ENCODE measurements at regions not wholly inside any gene's neighbourhood (a gene's known extent, or its start where the extent isn't known, plus 50 kb on each side); places are given as distances from the start of the nearest gene placed in this dataset.

GRCh38 chr17:78305801-78306200 lies 54.1 kb downstream of the SOCS3 start:
- Histone ChIP-seq H3K36me3 (ENCODE audit: control insufficient read depth, insufficient read depth, low read length) (no peaks in the 10 kb centered on the region), H2BK5ac (ENCODE audit: low read length) (no peak overlapping the region), H3K4me3 (ENCODE audit: low read length) (no peak overlapping the region), H3K9ac (ENCODE audit: low read length) (no peak overlapping the region), H3K79me2 (ENCODE audit: control insufficient read depth, insufficient read depth, low read length) (no peaks in the 10 kb centered on the region), H2BK120ac (ENCODE audit: low read depth, low read length) (no peak overlapping the region), H2AK5ac (ENCODE audit: low read length) (no peak overlapping the region), H4K5ac (ENCODE audit: low read length) (no peak overlapping the region), H3K23ac (ENCODE audit: low read length) (no peak overlapping the region), H3K18ac (ENCODE audit: low read length) (no peak overlapping the region), H3K56ac (ENCODE audit: low read length) (no peak overlapping the region), H3K27ac (ENCODE audit: low read depth, low read length) (no peak overlapping the region), H3K4me1 (ENCODE audit: control insufficient read depth, low read depth, low read length) (no peaks in the 10 kb centered on the region), H4K8ac (ENCODE audit: low read depth, low read length) (no peak overlapping the region), H3K27me3 (ENCODE audit: insufficient read depth, low read length, poor library complexity) (no peaks in the 10 kb centered on the region), H3K79me1 (ENCODE audit: low read length) (no peaks in the 10 kb centered on the region), H3K4ac (ENCODE audit: low read depth, low read length) (no peak overlapping the region), H2BK15ac (replicated peaks; ENCODE audit: low read depth) (no peak overlapping the region), H3K4me2 (ENCODE audit: low read length) (no peak overlapping the region)
- no peak for DNase-seq
- no CpG with 5 or more reads among the region's 5 CpGs for WGBS (ENCODE audit: extremely low coverage, insufficient coverage, low lambda C conversion rate)

GRCh38 chr17:78304549-78305037 lies 55.3 kb downstream of the SOCS3 start:
- no peaks in the 10 kb centered on the region for H3K36me3 ChIP-seq (ENCODE audit: control insufficient read depth, insufficient read depth, low read length)
- no peak overlapping the region for H2AK5ac ChIP-seq (ENCODE audit: low read length)
- DNase-seq: no peak
- H3K79me2 ChIP-seq (ENCODE audit: control insufficient read depth, insufficient read depth, low read length): no peaks in the 10 kb centered on the region
- no peak overlapping the region for H3K4me3 ChIP-seq (ENCODE audit: low read length)
- H3K9ac ChIP-seq (ENCODE audit: low read length): no peak overlapping the region
- H3K4me1 ChIP-seq (ENCODE audit: control insufficient read depth, low read depth, low read length): no peaks in the 10 kb centered on the region
- no peak overlapping the region for H3K4ac ChIP-seq (ENCODE audit: low read depth, low read length)
- no peaks in the 10 kb centered on the region for H3K27me3 ChIP-seq (ENCODE audit: insufficient read depth, low read length, poor library complexity)
- no peak overlapping the region for H4K5ac ChIP-seq (ENCODE audit: low read length)
- no peak overlapping the region for H2BK5ac ChIP-seq (ENCODE audit: low read length)
- no CpG with 5 or more reads among the region's 9 CpGs for WGBS (ENCODE audit: extremely low coverage, insufficient coverage, low lambda C conversion rate)
- no peak overlapping the region for H2BK15ac ChIP-seq (replicated peaks; ENCODE audit: low read depth)
- H4K8ac ChIP-seq (ENCODE audit: low read depth, low read length): no peak overlapping the region
- no peak overlapping the region for H3K56ac ChIP-seq (ENCODE audit: low read length)
- no peak overlapping the region for H3K18ac ChIP-seq (ENCODE audit: low read length)
- H3K23ac ChIP-seq (ENCODE audit: low read length): no peak overlapping the region
- H3K79me1 ChIP-seq (ENCODE audit: low read length): no peaks in the 10 kb centered on the region
- H3K4me2 ChIP-seq (ENCODE audit: low read length): no peak overlapping the region
- H2BK120ac ChIP-seq (ENCODE audit: low read depth, low read length): no peak overlapping the region
- no peak overlapping the region for H3K27ac ChIP-seq (ENCODE audit: low read depth, low read length)

GRCh38 chr17:78302478-78302877 lies 57.4 kb downstream of the SOCS3 start:
- Histone ChIP-seq H2BK5ac (ENCODE audit: low read length) (no peak overlapping the region), H2BK120ac (ENCODE audit: low read depth, low read length) (no peak overlapping the region), H4K8ac (ENCODE audit: low read depth, low read length) (no peak overlapping the region), H2AK5ac (ENCODE audit: low read length) (no peak overlapping the region), H3K18ac (ENCODE audit: low read length) (no peak overlapping the region), H3K27me3 (ENCODE audit: insufficient read depth, low read length, poor library complexity) (no peaks in the 10 kb centered on the region), H3K4me2 (ENCODE audit: low read length) (no peak overlapping the region), H3K36me3 (ENCODE audit: control insufficient read depth, insufficient read depth, low read length) (no peaks in the 10 kb centered on the region), H3K27ac (ENCODE audit: low read depth, low read length) (no peak overlapping the region), H3K56ac (ENCODE audit: low read length) (no peak overlapping the region), H3K4me3 (ENCODE audit: low read length) (no peak overlapping the region), H3K4ac (ENCODE audit: low read depth, low read length) (no peak overlapping the region), H3K79me2 (ENCODE audit: control insufficient read depth, insufficient read depth, low read length) (no peaks in the 10 kb centered on the region), H3K23ac (ENCODE audit: low read length) (no peak overlapping the region), H2BK15ac (replicated peaks; ENCODE audit: low read depth) (no peak overlapping the region), H4K5ac (ENCODE audit: low read length) (no peak overlapping the region), H3K9ac (ENCODE audit: low read length) (no peak overlapping the region), H3K79me1 (ENCODE audit: low read length) (no peaks in the 10 kb centered on the region), H3K4me1 (ENCODE audit: control insufficient read depth, low read depth, low read length) (no peaks in the 10 kb centered on the region)
- WGBS (ENCODE audit: extremely low coverage, insufficient coverage, low lambda C conversion rate): no CpG with 5 or more reads among the region's 5 CpGs
- DNase-seq: no peak

DNA sequence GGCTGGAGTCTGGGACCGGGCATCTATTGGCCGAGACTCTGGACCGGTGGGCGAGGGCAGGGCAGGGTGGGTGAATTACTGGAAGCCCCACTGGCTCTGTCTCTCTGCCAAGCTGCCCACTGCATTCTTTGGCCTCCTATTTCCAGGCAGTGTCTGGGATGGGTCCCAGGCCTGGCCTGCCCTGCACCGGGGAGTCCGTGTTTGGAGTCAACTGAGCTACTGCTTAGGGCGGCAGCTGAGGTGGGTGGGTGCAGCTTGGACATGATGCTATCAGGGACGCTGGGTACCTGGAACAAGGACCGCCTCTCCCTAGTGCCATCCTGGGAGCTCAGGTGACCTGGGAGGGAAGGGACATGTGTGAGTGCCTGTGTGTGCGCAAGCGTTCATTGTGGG lies 58.1 kb downstream of the SOCS3 start:
- Histone ChIP-seq H4K8ac (ENCODE audit: low read depth, low read length) (no peak overlapping the region), H3K79me1 (ENCODE audit: low read length) (no peaks in the 10 kb centered on the region), H3K4me2 (ENCODE audit: low read length) (no peak overlapping the region), H2BK15ac (replicated peaks; ENCODE audit: low read depth) (no peak overlapping the region), H3K4me3 (ENCODE audit: low read length) (no peak overlapping the region), H3K23ac (ENCODE audit: low read length) (no peak overlapping the region), H3K18ac (ENCODE audit: low read length) (no peak overlapping the region), H4K5ac (ENCODE audit: low read length) (no peak overlapping the region), H2BK120ac (ENCODE audit: low read depth, low read length) (no peak overlapping the region), H2BK5ac (ENCODE audit: low read length) (no peak overlapping the region), H3K27me3 (ENCODE audit: insufficient read depth, low read length, poor library complexity) (no peaks in the 10 kb centered on the region), H3K56ac (ENCODE audit: low read length) (no peak overlapping the region), H3K9ac (ENCODE audit: low read length) (no peak overlapping the region), H3K36me3 (ENCODE audit: control insufficient read depth, insufficient read depth, low read length) (no peaks in the 10 kb centered on the region), H3K4ac (ENCODE audit: low read depth, low read length) (no peak overlapping the region), H2AK5ac (ENCODE audit: low read length) (no peak overlapping the region), H3K27ac (ENCODE audit: low read depth, low read length) (no peak overlapping the region), H3K79me2 (ENCODE audit: control insufficient read depth, insufficient read depth, low read length) (no peaks in the 10 kb centered on the region), H3K4me1 (ENCODE audit: control insufficient read depth, low read depth, low read length) (no peaks in the 10 kb centered on the region)
- no peak for DNase-seq
- WGBS (ENCODE audit: extremely low coverage, insufficient coverage, low lambda C conversion rate): no CpG with 5 or more reads among the region's 11 CpGs

- Histone ChIP-seq H4K8ac (ENCODE audit: low read depth, low read length) (no peak overlapping the region), H3K4me3 (ENCODE audit: low read length) (no peak overlapping the region), H3K9ac (ENCODE audit: low read length) (no peak overlapping the region), H4K5ac (ENCODE audit: low read length) (no peak overlapping the region), H3K27ac (ENCODE audit: low read depth, low read length) (no peak overlapping the region), H3K4ac (ENCODE audit: low read depth, low read length) (no peak overlapping the region), H3K27me3 (ENCODE audit: insufficient read depth, low read length, poor library complexity) (no peaks in the 10 kb centered on the region), H2BK15ac (replicated peaks; ENCODE audit: low read depth) (no peak overlapping the region), H3K79me2 (ENCODE audit: control insufficient read depth, insufficient read depth, low read length) (no peaks in the 10 kb centered on the region), H2BK120ac (ENCODE audit: low read depth, low read length) (no peak overlapping the region), H2BK5ac (ENCODE audit: low read length) (no peak overlapping the region), H2AK5ac (ENCODE audit: low read length) (no peak overlapping the region), H3K56ac (ENCODE audit: low read length) (peak overlapping the region; percentile 10), H3K23ac (ENCODE audit: low read length) (no peak overlapping the region), H3K36me3 (ENCODE audit: control insufficient read depth, insufficient read depth, low read length) (no peaks in the 10 kb centered on the region), H3K79me1 (ENCODE audit: low read length) (no peaks in the 10 kb centered on the region), H3K4me1 (ENCODE audit: control insufficient read depth, low read depth, low read length) (no peaks in the 10 kb centered on the region), H3K18ac (ENCODE audit: low read length) (no peak overlapping the region), H3K4me2 (ENCODE audit: low read length) (no peak overlapping the region)
- no CpG with 5 or more reads among the region's 19 CpGs for WGBS (ENCODE audit: extremely low coverage, insufficient coverage, low lambda C conversion rate)
- DNase-seq: no peak
Observed at GRCh38 chr17:78300962-78301820, 58.7 kb downstream of the SOCS3 start.

DNA sequence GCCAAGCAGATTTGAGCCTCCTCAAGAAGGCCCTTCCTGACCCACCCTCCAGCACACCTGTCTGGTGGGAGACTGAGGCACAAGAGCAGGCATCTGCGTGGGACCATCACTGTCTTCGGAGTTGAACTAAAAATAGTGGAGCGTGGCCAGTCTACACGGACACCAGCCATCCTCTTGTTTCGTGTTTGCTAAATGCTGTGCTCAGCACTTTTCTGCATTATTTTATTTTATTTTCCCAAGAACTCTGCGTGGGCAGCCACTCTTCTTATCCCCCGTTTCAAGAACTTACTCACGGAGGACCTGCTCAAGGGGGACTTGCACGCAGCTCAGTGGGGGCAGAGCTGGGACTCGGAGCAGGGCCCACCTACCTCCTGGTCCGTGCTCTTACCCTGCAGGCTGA lies 60.8 kb downstream of the SOCS3 start:
- Histone ChIP-seq H2BK15ac (replicated peaks; ENCODE audit: low read depth) (no peak overlapping the region), H2BK120ac (ENCODE audit: low read depth, low read length) (no peak overlapping the region), H4K5ac (ENCODE audit: low read length) (no peak overlapping the region), H3K27me3 (ENCODE audit: insufficient read depth, low read length, poor library complexity) (no peaks in the 10 kb centered on the region), H3K27ac (ENCODE audit: low read depth, low read length) (no peak overlapping the region), H3K4me3 (ENCODE audit: low read length) (no peak overlapping the region), H4K8ac (ENCODE audit: low read depth, low read length) (no peak overlapping the region), H3K56ac (ENCODE audit: low read length) (no peak overlapping the region), H3K79me2 (ENCODE audit: control insufficient read depth, insufficient read depth, low read length) (no peaks in the 10 kb centered on the region), H3K36me3 (ENCODE audit: control insufficient read depth, insufficient read depth, low read length) (no peaks in the 10 kb centered on the region), H3K4me1 (ENCODE audit: control insufficient read depth, low read depth, low read length) (no peaks in the 10 kb centered on the region), H3K23ac (ENCODE audit: low read length) (no peak overlapping the region), H2AK5ac (ENCODE audit: low read length) (no peak overlapping the region), H3K9ac (ENCODE audit: low read length) (no peak overlapping the region), H2BK5ac (ENCODE audit: low read length) (no peak overlapping the region), H3K4ac (ENCODE audit: low read depth, low read length) (no peak overlapping the region), H3K18ac (ENCODE audit: low read length) (no peak overlapping the region), H3K79me1 (ENCODE audit: low read length) (no peaks in the 10 kb centered on the region), H3K4me2 (ENCODE audit: low read length) (no peak overlapping the region)
- no CpG with 5 or more reads among the region's 11 CpGs for WGBS (ENCODE audit: extremely low coverage, insufficient coverage, low lambda C conversion rate)
- no peak for DNase-seq
